Retinal pigment epithelial cell (primary cell): ENCODE measurements at regions not wholly inside any gene's neighbourhood (a gene's known extent, or its start where the extent isn't known, plus 50 kb on each side); places are given as distances from the start of the nearest gene placed in this dataset.

Experiments used
- DNase-seq: peaks from one replicate; pipeline ENCODE4 v3.0.0-alpha.2; 2010; ENCODE audit warnings: low read depth
- H3K4me3 ChIP-seq: 2 replicates; pipeline ENCODE4 v1.5.1; 2011; ENCODE audit warnings: mild to moderate bottlenecking, low read length, control low read depth, moderate library complexity
- CTCF ChIP-seq: conservative IDR thresholded peaks from 2 replicates; pipeline ENCODE4 v1.5.1; 2011; ENCODE audit warnings: low read depth, low read length, control low read depth, inconsistent platforms

- no peak overlapping the region for H3K4me3 ChIP-seq
- TF ChIP-seq CTCF: no peak
- no peak for DNase-seq
Measured at GRCh38 chr11:83371489-83371888, 85.3 kb upstream of the CCDC90B start.

GRCh38 chr11:83367745-83368144, 81.6 kb upstream of the CCDC90B start:
- no peak overlapping the region for H3K4me3 ChIP-seq
- TF ChIP-seq CTCF: no peak
- DNase-seq: no peak

- no peak for DNase-seq
- no peak overlapping the region for H3K4me3 ChIP-seq
- TF ChIP-seq CTCF: no peak
Measured at GRCh38 chr11:83364500-83365045, 78.4 kb upstream of the CCDC90B start.

GRCh38 chr11:83363312-83363711, 77.1 kb upstream of the CCDC90B start:
- H3K4me3 ChIP-seq: no peak overlapping the region
- no peak for TF ChIP-seq CTCF
- peak; percentile 47 for DNase-seq

- TF ChIP-seq CTCF: no peak
- DNase-seq: no peak
- no peak overlapping the region for H3K4me3 ChIP-seq
Measured at GRCh38 chr11:83361831-83362230, 75.7 kb upstream of the CCDC90B start.

- no peak for DNase-seq
- no peak for TF ChIP-seq CTCF
- no peak overlapping the region for H3K4me3 ChIP-seq
Measured at GRCh38 chr11:83355391-83355790, 69.2 kb upstream of the CCDC90B start.

- H3K4me3 ChIP-seq: no peak overlapping the region
- no peak for TF ChIP-seq CTCF
- no peak for DNase-seq
Measured at GRCh38 chr11:83350187-83350586, 64.0 kb upstream of the CCDC90B start.
